IPS DF 19.7 (cell line): ENCODE measurements at regions not wholly inside any gene's neighbourhood (a gene's known extent, or its start where the extent isn't known, plus 50 kb on each side); places are given as distances from the start of the nearest gene placed in this dataset.

Source experiments
- DNase-seq: peaks from one replicate; pipeline ENCODE4 v3.0.0-alpha.2; 2013; ENCODE audit warnings: low read depth, low spot score

GRCh38 chr10:31754803-31755624 lies 173.6 kb downstream of the ARHGAP12 start:
- peak; percentile 71 for DNase-seq

DNA sequence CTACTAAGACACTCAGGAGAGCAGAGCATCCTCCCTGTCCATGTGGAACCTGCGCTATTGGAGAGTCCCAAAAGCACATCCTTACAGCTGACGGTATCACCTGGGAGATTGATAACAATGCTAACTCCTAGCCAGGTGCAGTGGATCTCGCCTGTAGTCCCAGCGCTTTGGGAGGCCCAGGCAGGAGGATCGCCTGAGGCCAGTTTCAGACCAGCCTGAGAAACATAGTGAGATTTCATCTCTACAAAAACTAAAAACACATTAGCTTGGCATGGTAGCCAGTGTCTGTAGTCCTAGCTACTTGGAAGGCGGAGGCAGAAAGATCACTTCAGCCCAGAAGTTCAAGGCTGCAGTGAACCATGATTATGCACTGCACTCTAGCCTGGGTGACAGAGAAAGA lies 174.9 kb downstream of the ARHGAP12 start:
- DNase-seq = no peak

GRCh38 chr10:31752170-31752569 lies 176.5 kb downstream of the ARHGAP12 start:
- no peak for DNase-seq

- no peak for DNase-seq
These were observed 176.9 kb downstream of the ARHGAP12 start for GRCh38 chr10:31751738-31752080.

DNA sequence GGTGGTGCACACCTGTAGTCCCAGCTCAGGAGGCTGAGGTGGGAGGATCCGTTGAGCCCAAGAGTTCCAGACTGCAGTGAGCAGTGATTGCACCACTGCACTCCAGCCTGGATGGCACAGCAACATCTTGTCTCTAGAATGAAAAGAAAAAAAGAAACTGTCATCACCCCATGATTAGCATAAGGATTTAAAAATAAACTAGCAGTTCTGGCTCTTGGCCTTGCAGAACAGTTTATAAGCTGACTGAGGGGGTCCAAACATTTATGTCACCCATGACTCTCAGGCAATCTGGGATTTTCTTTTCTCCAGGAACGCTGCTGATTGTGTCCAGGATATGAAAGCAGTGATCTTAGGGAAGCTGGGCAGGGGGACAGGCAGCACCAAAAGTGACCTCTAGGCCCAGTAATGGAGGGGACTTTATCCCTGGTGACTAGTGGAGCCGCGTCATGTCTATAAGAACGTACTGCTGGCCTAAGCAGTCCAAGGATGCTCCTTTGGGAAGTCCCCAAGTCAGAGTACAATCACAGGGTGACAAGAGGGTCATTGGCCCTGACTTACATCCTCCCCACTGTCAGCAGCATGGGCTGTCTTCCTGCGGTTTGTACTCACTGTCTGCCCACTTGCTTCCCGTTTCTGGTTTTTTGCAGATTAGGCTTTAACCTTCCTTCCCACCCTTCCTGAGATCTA lies 177.4 kb downstream of the ARHGAP12 start:
- no peak for DNase-seq

- DNase-seq = no peak
These were observed 178.4 kb downstream of the ARHGAP12 start for GRCh38 chr10:31749981-31750840.

DNA sequence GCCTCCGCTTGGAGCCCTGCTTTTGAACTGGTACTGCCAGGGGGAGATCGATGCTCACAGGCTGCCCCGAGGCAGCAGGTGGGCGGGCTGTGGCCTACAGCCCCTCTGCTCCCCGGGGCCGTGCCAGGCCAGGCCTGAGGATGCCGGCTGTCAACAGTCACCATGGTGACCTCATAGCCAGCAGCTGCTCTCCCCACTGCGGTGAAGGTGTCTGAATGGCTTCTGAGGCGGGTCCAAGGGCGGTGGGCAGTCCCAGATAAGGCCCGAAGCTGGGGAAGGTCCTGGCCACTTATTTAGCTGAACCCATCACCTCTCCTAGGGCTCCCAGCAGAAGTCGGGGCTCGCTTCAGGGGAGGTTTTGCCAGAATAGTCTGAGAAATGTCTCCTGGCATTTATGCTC lies 179.3 kb downstream of the ARHGAP12 start:
- DNase-seq = no peak

- no peak for DNase-seq
These were observed 182.8 kb downstream of the ARHGAP12 start for GRCh38 chr10:31745612-31746376.

GRCh38 chr10:31744025-31744424 lies 184.6 kb downstream of the ARHGAP12 start:
- DNase-seq = no peak

- no peak for DNase-seq
These were observed 186.4 kb downstream of the ARHGAP12 start for GRCh38 chr10:31742255-31742654.

DNA sequence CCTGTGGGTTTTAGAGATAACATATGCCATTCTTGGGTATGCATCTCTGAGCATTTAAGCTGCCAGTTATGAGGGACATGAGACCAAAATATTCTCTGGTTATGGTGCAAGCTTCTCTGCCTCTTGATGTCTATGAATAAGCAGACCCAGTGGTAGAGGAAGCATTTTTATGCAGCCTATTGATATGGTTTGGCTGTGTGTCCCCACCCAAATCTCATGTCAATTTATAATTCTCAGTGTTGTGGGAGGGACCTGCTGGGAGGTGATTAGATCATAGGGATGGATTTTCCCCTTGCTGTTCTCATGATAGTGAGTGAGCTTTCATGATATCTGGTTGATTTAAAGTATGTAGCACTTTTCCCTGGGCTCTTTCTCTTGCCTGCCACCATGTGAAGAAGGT lies 187.2 kb downstream of the ARHGAP12 start:
- no peak for DNase-seq

DNA sequence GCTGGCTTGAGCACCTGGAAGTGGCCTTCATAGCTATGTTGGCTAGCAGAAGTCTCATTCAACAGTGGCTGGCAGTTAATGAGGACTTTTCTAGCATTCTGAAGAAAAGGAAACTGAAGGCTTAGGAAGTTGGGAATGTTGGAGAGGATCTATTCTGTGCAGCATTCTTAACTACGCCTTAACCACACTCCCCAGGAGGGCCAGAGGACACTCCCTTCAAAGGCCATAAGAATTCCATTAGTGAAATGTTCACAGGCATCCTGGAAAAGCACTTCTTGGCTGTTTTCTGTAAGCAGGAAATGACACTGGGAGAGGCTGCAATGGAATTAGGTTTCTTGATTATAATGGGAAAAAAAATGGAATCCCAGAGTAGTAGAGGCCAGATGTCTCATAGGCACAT lies 188.9 kb downstream of the ARHGAP12 start:
- no peak for DNase-seq

DNA sequence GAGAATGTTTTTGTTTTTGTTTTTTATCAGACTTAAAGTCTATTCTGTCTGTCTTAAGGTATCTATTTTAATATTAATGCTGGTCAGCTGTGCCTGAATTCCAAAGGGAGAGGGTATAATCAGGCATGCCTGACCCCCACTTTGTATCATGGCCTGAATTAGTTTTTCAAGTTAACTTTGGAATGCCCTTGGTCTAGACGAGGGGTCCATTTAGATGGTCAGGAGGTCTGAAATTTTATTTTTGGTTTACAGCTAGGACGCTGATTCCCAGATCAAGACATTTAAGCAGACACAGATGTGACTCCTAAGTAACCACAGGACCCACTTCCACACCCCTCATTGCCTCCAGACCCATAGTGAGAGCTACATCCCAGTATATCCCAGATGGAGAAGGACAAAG lies 189.5 kb downstream of the ARHGAP12 start:
- no peak for DNase-seq

- no peak for DNase-seq
These were observed 196.9 kb downstream of the ARHGAP12 start for GRCh38 chr10:31731711-31732110.

DNA sequence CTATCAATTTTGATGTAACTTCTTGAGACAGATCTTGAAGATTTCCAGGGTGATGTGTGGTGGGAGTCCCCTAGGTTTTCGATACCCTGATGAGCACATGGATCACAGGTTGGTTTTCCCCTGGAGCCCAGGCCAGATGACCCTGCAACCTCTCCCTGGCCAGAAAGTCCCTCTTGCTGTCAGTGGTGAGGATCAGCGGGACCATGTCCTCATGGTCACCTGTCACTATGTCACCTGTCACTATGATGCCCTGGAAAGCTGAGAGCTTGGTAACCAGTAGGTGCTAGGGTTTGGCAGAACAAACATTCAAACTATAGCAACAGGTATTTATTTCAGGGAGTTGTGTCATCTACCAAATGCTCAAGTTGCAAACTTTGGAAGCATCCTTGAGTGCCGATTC lies 197.9 kb downstream of the ARHGAP12 start:
- DNase-seq = no peak

- DNase-seq = no peak
These were observed 199.9 kb downstream of the ARHGAP12 start for GRCh38 chr10:31728698-31729224.

DNA sequence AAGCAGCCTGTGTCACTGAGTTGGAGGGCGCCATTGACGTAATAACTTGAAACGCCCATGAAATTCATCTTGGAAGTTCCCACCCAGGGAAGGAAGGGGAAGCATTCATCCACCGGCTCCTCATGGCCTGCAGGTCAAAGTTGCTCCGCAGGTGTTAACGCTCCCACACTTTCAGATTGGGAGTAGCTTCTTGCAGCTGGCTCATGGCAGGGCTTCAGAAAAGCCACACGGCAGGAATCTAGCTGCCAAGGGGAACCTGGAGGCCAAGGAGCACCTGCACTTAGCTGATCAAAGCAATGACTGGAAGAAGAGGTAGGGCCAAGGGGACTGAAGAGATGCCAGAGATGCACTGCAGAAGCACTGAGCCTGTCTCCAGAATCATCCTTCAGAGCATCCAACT lies 203.2 kb downstream of the ARHGAP12 start:
- no peak for DNase-seq

- no peak for DNase-seq
These were observed 204.3 kb downstream of the ARHGAP12 start for GRCh38 chr10:31724296-31724695.

- no peak for DNase-seq
These were observed 205.4 kb downstream of the ARHGAP12 start for GRCh38 chr10:31723106-31723750.

DNA sequence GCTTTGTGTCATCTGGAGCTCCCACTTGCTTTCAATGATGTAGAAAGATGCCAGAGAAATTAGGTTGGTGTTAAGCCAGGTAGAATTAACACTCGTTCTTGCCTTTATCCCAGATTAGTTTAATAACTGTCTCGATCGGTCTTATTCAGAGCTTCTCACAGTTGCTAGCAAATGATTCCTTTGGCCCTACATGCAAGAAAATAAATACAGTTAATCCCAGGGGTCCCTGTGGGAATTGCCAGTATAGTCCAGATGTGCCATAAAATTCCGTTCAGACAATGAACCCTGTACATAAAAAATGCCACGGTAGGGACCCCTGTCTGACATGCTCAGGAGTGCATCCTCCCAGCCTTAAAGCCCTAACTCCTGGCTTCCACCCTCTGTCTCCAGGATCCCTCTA lies 207.5 kb downstream of the ARHGAP12 start:
- DNase-seq = no peak

DNA sequence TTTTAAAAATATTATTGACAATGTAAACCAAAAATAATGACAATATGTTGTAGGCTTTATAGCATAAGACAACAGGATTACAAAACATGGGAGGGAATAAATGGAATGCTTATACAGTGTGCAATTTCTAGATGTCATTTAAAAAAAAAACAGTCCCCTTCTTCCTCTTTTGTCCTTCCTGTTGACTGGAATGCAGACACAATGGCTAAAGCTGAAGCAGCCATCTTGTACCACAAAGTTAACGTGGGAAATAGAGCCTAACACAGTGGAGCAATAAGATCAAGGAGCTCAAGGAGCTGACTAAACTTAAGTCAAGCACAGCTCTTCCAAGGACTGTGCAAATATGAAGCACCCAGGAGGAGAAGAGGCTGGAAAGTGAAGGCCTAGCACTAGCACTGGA lies 208.1 kb downstream of the ARHGAP12 start:
- no peak for DNase-seq
